GM23338 (cell line): ENCODE measurements at regions not wholly inside any gene's neighbourhood (a gene's known extent, or its start where the extent isn't known, plus 50 kb on each side); places are given as distances from the start of the nearest gene placed in this dataset.

ENCODE experiments used
- ATAC-seq: fragments of 200-7000 bp; cut with Tn5 transposase; 3 replicates; pipeline ENCODE4 v1.9.1; 2020
- DNase-seq: peaks from one replicate; pipeline ENCODE4 v3.0.0-alpha.2; 2015; ENCODE audit warnings: low spot score
- H2AFZ ChIP-seq: fragments of 200-600 bp; sonication (generic); 2 replicates; pipeline ENCODE4 v1.8.0; 2016; ENCODE audit warnings: antibody characterized with exemption, mild to moderate bottlenecking, moderate library complexity
- H3F3A ChIP-seq: fragments of 200-600 bp; sonication (generic); replicated peaks from 2 replicates; pipeline ENCODE4 v1.8.0; 2017; ENCODE audit warnings: antibody characterized with exemption, mixed run types, low read depth
- H3K27ac ChIP-seq: fragments of 200-600 bp; sonication (generic); 2 replicates; pipeline ENCODE4 v1.6.1; 2016; ENCODE audit warnings: low read depth
- H3K27me3 ChIP-seq: fragments of 200-600 bp; sonication (generic); 2 replicates; pipeline ENCODE4 v1.8.0; 2016; ENCODE audit warnings: mild to moderate bottlenecking, mixed run types, moderate library complexity; ENCODE audit not compliant: insufficient read depth
- H3K36me3 ChIP-seq: fragments of 200-600 bp; sonication (generic); 2 replicates; pipeline ENCODE4 v1.8.0; 2016; ENCODE audit warnings: mild to moderate bottlenecking; ENCODE audit not compliant: insufficient read depth
- H3K4me1 ChIP-seq: fragments of 200-600 bp; sonication (generic); 2 replicates; pipeline ENCODE4 v1.8.0; 2016; ENCODE audit warnings: mild to moderate bottlenecking, moderate library complexity; ENCODE audit not compliant: insufficient read depth
- H3K4me2 ChIP-seq: fragments of 200-600 bp; sonication (generic); 2 replicates; pipeline ENCODE4 v1.7.1; 2017; ENCODE audit warnings: mixed run types
- H3K4me3 ChIP-seq: fragments of 200-600 bp; sonication (generic); 2 replicates; pipeline ENCODE4 v1.6.1; 2016; ENCODE audit warnings: mixed run types
- H3K79me2 ChIP-seq: fragments of 200-600 bp; sonication (generic); replicated peaks from 2 replicates; pipeline ENCODE4 v1.8.0; 2017; ENCODE audit warnings: mild to moderate bottlenecking; ENCODE audit not compliant: insufficient read depth
- H3K9me2 ChIP-seq: fragments of 200-600 bp; sonication (generic); 2 replicates; pipeline ENCODE4 v1.8.0; 2017; ENCODE audit not compliant: insufficient read depth
- H4K20me1 ChIP-seq: fragments of 200-600 bp; sonication (generic); replicated peaks from 2 replicates; pipeline ENCODE4 v1.8.0; 2017; ENCODE audit warnings: mild to moderate bottlenecking; ENCODE audit not compliant: insufficient read depth
- H3K27ac Mint-ChIP-seq: 2 replicates; pipeline ENCODE4 v1.8.0; 2020; ENCODE audit warnings: inconsistent platforms, mild to moderate bottlenecking, moderate library complexity, mixed read lengths
- H3K27me3 Mint-ChIP-seq: 3 replicates; pipeline ENCODE4 v1.8.0; 2022; ENCODE audit warnings: low read depth, mild to moderate bottlenecking, moderate library complexity, mixed read lengths, inconsistent platforms; ENCODE audit not compliant: insufficient read depth, poor library complexity
- H3K36me3 Mint-ChIP-seq: 3 replicates; pipeline ENCODE4 v1.8.0; 2021; ENCODE audit warnings: low read depth, mild to moderate bottlenecking, inconsistent platforms, moderate library complexity, mixed read lengths
- H3K4me1 Mint-ChIP-seq: 3 replicates; pipeline ENCODE4 v1.8.0; 2020; ENCODE audit warnings: mild to moderate bottlenecking, inconsistent platforms, mixed read lengths
- H3K4me3 Mint-ChIP-seq: 3 replicates; pipeline ENCODE4 v1.8.0; 2021; ENCODE audit warnings: moderate library complexity, mild to moderate bottlenecking, inconsistent platforms, mixed read lengths
- H3K9me3 Mint-ChIP-seq: 3 replicates; pipeline ENCODE4 v1.8.0; 2020; ENCODE audit warnings: moderate library complexity, mild to moderate bottlenecking, inconsistent platforms, mixed read lengths
- CREB1 ChIP-seq: fragments of 250-450 bp; sonication (Bioruptor Pico); IDR thresholded peaks from 2 replicates; pipeline ENCODE4 v1.5.0; 2020; ENCODE audit warnings: low read depth, mild to moderate bottlenecking, moderate library complexity
- EZH2 ChIP-seq: fragments of 200-600 bp; sonication (generic); IDR thresholded peaks from one replicate; pipeline ENCODE4 v1.8.0; 2017; ENCODE audit warnings: antibody characterized with exemption, mild to moderate bottlenecking, low read depth; ENCODE audit not compliant: unreplicated experiment
- EZH2phosphoT487 ChIP-seq: fragments of 200-600 bp; sonication (generic); IDR thresholded peaks from one replicate; pipeline ENCODE4 v1.8.1; 2018; ENCODE audit warnings: antibody characterized with exemption; ENCODE audit not compliant: unreplicated experiment
- JUNB ChIP-seq: IDR thresholded peaks from one replicate; pipeline ENCODE4 v1.6.1; 2016; ENCODE audit warnings: antibody characterized with exemption; ENCODE audit not compliant: unreplicated experiment
- NANOG ChIP-seq: IDR thresholded peaks from 2 replicates; pipeline ENCODE4 v1.6.1; 2016; ENCODE audit warnings: antibody characterized with exemption, borderline replicate concordance
- POLR2AphosphoS5 ChIP-seq: IDR thresholded peaks from 2 replicates; pipeline ENCODE4 v1.6.1; 2016; ENCODE audit warnings: antibody characterized with exemption, low read depth
- STAT1 ChIP-seq: IDR thresholded peaks from one replicate; pipeline ENCODE4 v1.6.1; 2016; ENCODE audit warnings: antibody characterized with exemption; ENCODE audit not compliant: unreplicated experiment
- ZNF114 ChIP-seq: fragments of 250-450 bp; sonication (Bioruptor Pico); IDR thresholded peaks from 2 replicates; pipeline ENCODE4 v1.5.0; 2020; ENCODE audit warnings: mild to moderate bottlenecking, moderate library complexity
- ZNF331 ChIP-seq: fragments of 250-450 bp; sonication (Bioruptor Pico); IDR thresholded peaks from 2 replicates; pipeline ENCODE4 v1.5.0; 2020; ENCODE audit warnings: low read depth, mild to moderate bottlenecking, moderate library complexity
- TF ChIP-seq, protein P1 (sequence below), 2 experiments: fragments of 200-600 bp in 1 of 2; sonication (generic) in 1 of 2; conservative IDR thresholded peaks; 2 replicates each; pipeline versions ENCODE4 v1.5.1 to v1.6.1; 2016 to 2017; ENCODE audit warnings: antibody characterized with exemption in 2 of 2, low read depth in 2 of 2, mild to moderate bottlenecking in 2 of 2, moderate library complexity in 1 of 2
- TF ChIP-seq, protein P2 (sequence below): IDR thresholded peaks from 2 replicates; pipeline ENCODE4 v1.6.1; 2016; ENCODE audit warnings: antibody characterized with exemption
- TF ChIP-seq, protein P3 (sequence below): IDR thresholded peaks from one replicate; pipeline ENCODE4 v1.6.1; 2018; ENCODE audit warnings: antibody characterized with exemption; ENCODE audit not compliant: unreplicated experiment
- TF ChIP-seq, protein P4 (sequence below): fragments of 250-450 bp; sonication (Bioruptor Pico); IDR thresholded peaks from 2 replicates; pipeline ENCODE4 v1.5.0; 2020; ENCODE audit warnings: mild to moderate bottlenecking, moderate library complexity

DNA sequence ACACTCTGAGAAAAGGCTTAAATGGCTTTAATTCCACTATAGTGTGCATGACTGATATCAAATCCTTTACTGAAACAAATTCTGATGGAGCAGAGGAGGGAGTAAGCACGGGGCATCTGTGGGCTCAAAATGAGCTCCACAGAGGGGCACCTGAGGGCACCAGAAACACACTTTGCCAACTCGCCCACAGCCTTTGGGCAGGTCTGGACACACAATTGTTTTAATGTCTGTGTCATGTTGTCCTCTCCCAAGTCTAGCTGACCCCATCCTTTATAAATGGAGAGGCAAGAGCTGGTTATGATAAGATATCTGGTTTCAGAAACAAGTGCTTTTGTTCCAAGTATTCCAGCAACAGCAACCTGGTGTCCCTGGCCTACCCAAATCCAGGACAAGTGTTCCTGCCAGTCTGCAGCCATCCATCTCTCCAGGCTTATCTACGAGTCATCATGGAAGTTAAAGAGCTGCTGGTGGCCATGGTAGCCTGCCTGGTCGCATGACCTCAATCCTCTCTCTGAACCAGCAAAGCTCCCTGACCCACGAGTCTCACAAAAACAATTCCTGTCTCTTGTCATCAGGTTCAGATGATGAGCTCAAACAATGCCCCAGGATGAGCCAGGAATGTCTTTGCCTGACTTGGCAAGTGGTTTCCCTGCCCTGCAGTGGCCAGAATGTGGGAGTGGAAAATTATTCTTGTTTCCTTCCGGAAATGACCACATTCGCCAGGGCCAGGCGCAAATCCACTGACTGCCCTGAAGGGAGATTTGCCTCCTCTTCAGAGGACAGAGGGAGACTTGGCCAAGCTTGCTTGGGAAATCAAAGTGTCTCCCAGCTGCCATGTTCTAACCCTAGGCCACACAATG is 64.4 kb upstream of the TPM1 start:
- Mint-ChIP-seq H3K36me3 (no peaks in the 10 kb centered on the region), H3K4me1 (peaks cover 3% of the 10 kb centered on the region; the same call in 2 of the 3 replicates), H3K9me3 (no peaks in the 10 kb centered on the region), H3K4me3 (no peak overlapping the region), H3K27ac (no peak overlapping the region), H3K27me3 (peaks cover 5% of the 10 kb centered on the region)
- Histone ChIP-seq H3K4me2 (no peak overlapping the region), H3K4me3 (no peak overlapping the region), H3K27ac (no peak overlapping the region), H3K4me1 (no peaks in the 10 kb centered on the region), H3K36me3 (no peaks in the 10 kb centered on the region), H2AFZ (no peak overlapping the region), H3K9me2 (peaks cover 10% of the 10 kb centered on the region), H3K79me2 (no peaks in the 10 kb centered on the region), H3K27me3 (no peaks in the 10 kb centered on the region), H3F3A (no peaks in the 10 kb centered on the region), H4K20me1 (no peaks in the 10 kb centered on the region)
- DNase-seq (no peak), ATAC-seq (no peak)
- no peak for TF ChIP-seq POLR2AphosphoS5
- TF ChIP-seq, protein P1, sequence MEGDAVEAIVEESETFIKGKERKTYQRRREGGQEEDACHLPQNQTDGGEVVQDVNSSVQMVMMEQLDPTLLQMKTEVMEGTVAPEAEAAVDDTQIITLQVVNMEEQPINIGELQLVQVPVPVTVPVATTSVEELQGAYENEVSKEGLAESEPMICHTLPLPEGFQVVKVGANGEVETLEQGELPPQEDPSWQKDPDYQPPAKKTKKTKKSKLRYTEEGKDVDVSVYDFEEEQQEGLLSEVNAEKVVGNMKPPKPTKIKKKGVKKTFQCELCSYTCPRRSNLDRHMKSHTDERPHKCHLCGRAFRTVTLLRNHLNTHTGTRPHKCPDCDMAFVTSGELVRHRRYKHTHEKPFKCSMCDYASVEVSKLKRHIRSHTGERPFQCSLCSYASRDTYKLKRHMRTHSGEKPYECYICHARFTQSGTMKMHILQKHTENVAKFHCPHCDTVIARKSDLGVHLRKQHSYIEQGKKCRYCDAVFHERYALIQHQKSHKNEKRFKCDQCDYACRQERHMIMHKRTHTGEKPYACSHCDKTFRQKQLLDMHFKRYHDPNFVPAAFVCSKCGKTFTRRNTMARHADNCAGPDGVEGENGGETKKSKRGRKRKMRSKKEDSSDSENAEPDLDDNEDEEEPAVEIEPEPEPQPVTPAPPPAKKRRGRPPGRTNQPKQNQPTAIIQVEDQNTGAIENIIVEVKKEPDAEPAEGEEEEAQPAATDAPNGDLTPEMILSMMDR (conservative IDR thresholded peaks at IDR 0.05; ENCODE audit: low read depth in 2 of 2), result no peak
- TF ChIP-seq, protein P2, sequence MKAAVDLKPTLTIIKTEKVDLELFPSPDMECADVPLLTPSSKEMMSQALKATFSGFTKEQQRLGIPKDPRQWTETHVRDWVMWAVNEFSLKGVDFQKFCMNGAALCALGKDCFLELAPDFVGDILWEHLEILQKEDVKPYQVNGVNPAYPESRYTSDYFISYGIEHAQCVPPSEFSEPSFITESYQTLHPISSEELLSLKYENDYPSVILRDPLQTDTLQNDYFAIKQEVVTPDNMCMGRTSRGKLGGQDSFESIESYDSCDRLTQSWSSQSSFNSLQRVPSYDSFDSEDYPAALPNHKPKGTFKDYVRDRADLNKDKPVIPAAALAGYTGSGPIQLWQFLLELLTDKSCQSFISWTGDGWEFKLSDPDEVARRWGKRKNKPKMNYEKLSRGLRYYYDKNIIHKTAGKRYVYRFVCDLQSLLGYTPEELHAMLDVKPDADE, result no peak
- TF ChIP-seq NANOG, result no peak
- TF ChIP-seq EZH2, result no peak
- TF ChIP-seq, protein P3, sequence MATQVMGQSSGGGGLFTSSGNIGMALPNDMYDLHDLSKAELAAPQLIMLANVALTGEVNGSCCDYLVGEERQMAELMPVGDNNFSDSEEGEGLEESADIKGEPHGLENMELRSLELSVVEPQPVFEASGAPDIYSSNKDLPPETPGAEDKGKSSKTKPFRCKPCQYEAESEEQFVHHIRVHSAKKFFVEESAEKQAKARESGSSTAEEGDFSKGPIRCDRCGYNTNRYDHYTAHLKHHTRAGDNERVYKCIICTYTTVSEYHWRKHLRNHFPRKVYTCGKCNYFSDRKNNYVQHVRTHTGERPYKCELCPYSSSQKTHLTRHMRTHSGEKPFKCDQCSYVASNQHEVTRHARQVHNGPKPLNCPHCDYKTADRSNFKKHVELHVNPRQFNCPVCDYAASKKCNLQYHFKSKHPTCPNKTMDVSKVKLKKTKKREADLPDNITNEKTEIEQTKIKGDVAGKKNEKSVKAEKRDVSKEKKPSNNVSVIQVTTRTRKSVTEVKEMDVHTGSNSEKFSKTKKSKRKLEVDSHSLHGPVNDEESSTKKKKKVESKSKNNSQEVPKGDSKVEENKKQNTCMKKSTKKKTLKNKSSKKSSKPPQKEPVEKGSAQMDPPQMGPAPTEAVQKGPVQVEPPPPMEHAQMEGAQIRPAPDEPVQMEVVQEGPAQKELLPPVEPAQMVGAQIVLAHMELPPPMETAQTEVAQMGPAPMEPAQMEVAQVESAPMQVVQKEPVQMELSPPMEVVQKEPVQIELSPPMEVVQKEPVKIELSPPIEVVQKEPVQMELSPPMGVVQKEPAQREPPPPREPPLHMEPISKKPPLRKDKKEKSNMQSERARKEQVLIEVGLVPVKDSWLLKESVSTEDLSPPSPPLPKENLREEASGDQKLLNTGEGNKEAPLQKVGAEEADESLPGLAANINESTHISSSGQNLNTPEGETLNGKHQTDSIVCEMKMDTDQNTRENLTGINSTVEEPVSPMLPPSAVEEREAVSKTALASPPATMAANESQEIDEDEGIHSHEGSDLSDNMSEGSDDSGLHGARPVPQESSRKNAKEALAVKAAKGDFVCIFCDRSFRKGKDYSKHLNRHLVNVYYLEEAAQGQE, result no peak
- TF ChIP-seq, protein P4, sequence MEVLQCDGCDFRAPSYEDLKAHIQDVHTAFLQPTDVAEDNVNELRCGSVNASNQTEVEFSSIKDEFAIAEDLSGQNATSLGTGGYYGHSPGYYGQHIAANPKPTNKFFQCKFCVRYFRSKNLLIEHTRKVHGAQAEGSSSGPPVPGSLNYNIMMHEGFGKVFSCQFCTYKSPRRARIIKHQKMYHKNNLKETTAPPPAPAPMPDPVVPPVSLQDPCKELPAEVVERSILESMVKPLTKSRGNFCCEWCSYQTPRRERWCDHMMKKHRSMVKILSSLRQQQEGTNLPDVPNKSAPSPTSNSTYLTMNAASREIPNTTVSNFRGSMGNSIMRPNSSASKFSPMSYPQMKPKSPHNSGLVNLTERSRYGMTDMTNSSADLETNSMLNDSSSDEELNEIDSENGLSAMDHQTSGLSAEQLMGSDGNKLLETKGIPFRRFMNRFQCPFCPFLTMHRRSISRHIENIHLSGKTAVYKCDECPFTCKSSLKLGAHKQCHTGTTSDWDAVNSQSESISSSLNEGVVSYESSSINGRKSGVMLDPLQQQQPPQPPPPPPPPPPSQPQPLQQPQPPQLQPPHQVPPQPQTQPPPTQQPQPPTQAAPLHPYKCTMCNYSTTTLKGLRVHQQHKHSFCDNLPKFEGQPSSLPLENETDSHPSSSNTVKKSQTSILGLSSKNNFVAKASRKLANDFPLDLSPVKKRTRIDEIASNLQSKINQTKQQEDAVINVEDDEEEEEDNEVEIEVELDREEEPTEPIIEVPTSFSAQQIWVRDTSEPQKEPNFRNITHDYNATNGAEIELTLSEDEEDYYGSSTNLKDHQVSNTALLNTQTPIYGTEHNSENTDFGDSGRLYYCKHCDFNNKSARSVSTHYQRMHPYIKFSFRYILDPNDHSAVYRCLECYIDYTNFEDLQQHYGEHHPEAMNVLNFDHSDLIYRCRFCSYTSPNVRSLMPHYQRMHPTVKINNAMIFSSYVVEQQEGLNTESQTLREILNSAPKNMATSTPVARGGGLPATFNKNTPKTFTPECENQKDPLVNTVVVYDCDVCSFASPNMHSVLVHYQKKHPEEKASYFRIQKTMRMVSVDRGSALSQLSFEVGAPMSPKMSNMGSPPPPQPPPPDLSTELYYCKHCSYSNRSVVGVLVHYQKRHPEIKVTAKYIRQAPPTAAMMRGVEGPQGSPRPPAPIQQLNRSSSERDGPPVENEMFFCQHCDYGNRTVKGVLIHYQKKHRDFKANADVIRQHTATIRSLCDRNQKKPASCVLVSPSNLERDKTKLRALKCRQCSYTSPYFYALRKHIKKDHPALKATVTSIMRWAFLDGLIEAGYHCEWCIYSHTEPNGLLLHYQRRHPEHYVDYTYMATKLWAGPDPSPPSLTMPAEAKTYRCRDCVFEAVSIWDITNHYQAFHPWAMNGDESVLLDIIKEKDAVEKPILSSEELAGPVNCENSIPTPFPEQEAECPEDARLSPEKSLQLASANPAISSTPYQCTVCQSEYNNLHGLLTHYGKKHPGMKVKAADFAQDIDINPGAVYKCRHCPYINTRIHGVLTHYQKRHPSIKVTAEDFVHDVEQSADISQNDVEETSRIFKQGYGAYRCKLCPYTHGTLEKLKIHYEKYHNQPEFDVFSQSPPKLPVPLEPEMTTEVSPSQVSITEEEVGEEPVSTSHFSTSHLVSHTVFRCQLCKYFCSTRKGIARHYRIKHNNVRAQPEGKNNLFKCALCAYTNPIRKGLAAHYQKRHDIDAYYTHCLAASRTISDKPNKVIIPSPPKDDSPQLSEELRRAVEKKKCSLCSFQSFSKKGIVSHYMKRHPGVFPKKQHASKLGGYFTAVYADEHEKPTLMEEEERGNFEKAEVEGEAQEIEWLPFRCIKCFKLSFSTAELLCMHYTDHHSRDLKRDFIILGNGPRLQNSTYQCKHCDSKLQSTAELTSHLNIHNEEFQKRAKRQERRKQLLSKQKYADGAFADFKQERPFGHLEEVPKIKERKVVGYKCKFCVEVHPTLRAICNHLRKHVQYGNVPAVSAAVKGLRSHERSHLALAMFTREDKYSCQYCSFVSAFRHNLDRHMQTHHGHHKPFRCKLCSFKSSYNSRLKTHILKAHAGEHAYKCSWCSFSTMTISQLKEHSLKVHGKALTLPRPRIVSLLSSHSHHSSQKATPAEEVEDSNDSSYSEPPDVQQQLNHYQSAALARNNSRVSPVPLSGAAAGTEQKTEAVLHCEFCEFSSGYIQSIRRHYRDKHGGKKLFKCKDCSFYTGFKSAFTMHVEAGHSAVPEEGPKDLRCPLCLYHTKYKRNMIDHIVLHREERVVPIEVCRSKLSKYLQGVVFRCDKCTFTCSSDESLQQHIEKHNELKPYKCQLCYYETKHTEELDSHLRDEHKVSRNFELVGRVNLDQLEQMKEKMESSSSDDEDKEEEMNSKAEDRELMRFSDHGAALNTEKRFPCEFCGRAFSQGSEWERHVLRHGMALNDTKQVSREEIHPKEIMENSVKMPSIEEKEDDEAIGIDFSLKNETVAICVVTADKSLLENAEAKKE, result no peak
- TF ChIP-seq STAT1, result no peak
- TF ChIP-seq ZNF114 (CRISPR knock-in tag), result no peak
- no peak for TF ChIP-seq EZH2phosphoT487
- TF ChIP-seq JUNB, result no peak
- TF ChIP-seq CREB1 (CRISPR knock-in tag), result no peak
- no peak for TF ChIP-seq ZNF331 (CRISPR knock-in tag)
